Heart left ventricle (tissue), 16 donors: ENCODE measurements at regions not wholly inside any gene's neighbourhood (a gene's known extent, or its start where the extent isn't known, plus 50 kb on each side); places are given as distances from the start of the nearest gene placed in this dataset.

Source experiments
- ATAC-seq, 4 donors: fragments of 200-7000 bp; cut with Tn5 transposase; one replicate each; pipeline ENCODE4 v1.9.1; 2020 to 2022; ENCODE audit warnings: moderate library complexity in 4 of 4, mild to moderate bottlenecking in 3 of 4, moderate number of reproducible peaks in 1 of 4
- DNase-seq, 5 donors: peaks; one replicate each; pipeline ENCODE4 v3.0.0-alpha.2; 2020
- H3K27ac ChIP-seq, 12 donors: fragments of 200-600 bp; sonication (generic) in 4 of 12; one replicate each; pipeline versions ENCODE4 v1.5.0 to v1.8.0; 2016 to 2022; ENCODE audit warnings: mild to moderate bottlenecking in 2 of 12
- H3K27me3 ChIP-seq, 9 donors: fragments of 200-600 bp; sonication (generic) in 2 of 9; one replicate each; pipeline versions ENCODE4 v1.5.1 to v1.8.0; 2016 to 2022; ENCODE audit warnings: mild to moderate bottlenecking in 3 of 9
- H3K36me3 ChIP-seq, 9 donors: fragments of 200-600 bp; sonication (generic) in 2 of 9; one replicate each; pipeline versions ENCODE4 v1.5.0 to v1.8.0; 2018 to 2022; ENCODE audit warnings: mild to moderate bottlenecking in 2 of 9
- H3K4me1 ChIP-seq, 12 donors: fragments of 200-600 bp; sonication (generic) in 4 of 12; one replicate each; pipeline versions ENCODE4 v1.5.0 to v1.8.0; 2016 to 2022; ENCODE audit warnings: mild to moderate bottlenecking in 3 of 12
- H3K4me3 ChIP-seq, 12 donors: fragments of 200-600 bp; sonication (generic) in 4 of 12; one replicate each; pipeline versions ENCODE4 v1.5.0 to v1.8.0; 2017 to 2022; ENCODE audit warnings: mild to moderate bottlenecking in 9 of 12, moderate library complexity in 4 of 12
- H3K9me3 ChIP-seq, 12 donors: fragments of 200-600 bp; sonication (generic) in 4 of 12; one replicate each; pipeline versions ENCODE4 v1.5.0 to v1.8.0; 2016 to 2022; ENCODE audit warnings: mild to moderate bottlenecking in 1 of 12
- POLR2A ChIP-seq, 2 donors: fragments of 450-650 bp; IDR thresholded peaks; one replicate each; pipeline ENCODE4 v1.6.1; 2017; ENCODE audit warnings: antibody characterized with exemption in 2 of 2, mild to moderate bottlenecking in 2 of 2, moderate library complexity in 2 of 2
- WGBS, 4 donors: extraction: QIAGEN DNeasy Blood & Tissue Kit in 2 of 4; methylation state at CpG; one replicate each; pipeline versions ENCODE4 v1.1.5 to v1.1.7; 2013 to 2018; 5-methylcytosine and 5-hydroxymethylcytosine counted together
- intact Hi-C, 10 donors: fragments of 100-400 bp; cut with DNase I; formaldehyde crosslinking; loops; one replicate each; pipeline versions ENCODE4 v1.11.1 to v1.14.2; 2022
- TF ChIP-seq, protein P1 (sequence below), 12 donors: fragments of 200-600 bp; sonication (generic) in 4 of 12; IDR thresholded peaks; one replicate each; pipeline versions ENCODE4 v1.5.0 to v1.8.0; 2018 to 2022; ENCODE audit warnings: antibody characterized with exemption in 12 of 12, mild to moderate bottlenecking in 5 of 12
- donor health status: ischemic (EF 13 %, LVEDD 7.1; RV severe dilation, severe dysfunction).
- donor health status: healthy with polysubstance abuse.
- donor health status: DM: no; HTN: yes; CAD: no.
- donor health status: DM: no; HTN: no; CAD: no.
- donor health status: ischemic (EF 25% LVEDD 6.9; RV normal size, moderate dysfunction).
- donor health status: ischemic (EF 25% LVEDD 5.7; RV mildly dilated, moderate dysfunction).
- donor health status: healthy.
- donor health status: DM: yes; HTN: yes; CAD: no.
- donor health status: ischemic (EF 35%, LVEDD 5.7; RV mildly dilated, moderate dysfunction).
- donor health status: nonischemic (EF 11% LVEDD 7.7; RV severe dilation, severe dysfunction).
- donor health status: DM: yes; HTN: yes; CAD: no.
- donor health status: PGD.
- donor health status: ischemic (EF 29% LVEDD 5.4; RV normal size, mild dysfunction).
- donor health status: nonischemic (EF 23%, LVEDD 6.1; RV moderate dilation, normal function).

DNA sequence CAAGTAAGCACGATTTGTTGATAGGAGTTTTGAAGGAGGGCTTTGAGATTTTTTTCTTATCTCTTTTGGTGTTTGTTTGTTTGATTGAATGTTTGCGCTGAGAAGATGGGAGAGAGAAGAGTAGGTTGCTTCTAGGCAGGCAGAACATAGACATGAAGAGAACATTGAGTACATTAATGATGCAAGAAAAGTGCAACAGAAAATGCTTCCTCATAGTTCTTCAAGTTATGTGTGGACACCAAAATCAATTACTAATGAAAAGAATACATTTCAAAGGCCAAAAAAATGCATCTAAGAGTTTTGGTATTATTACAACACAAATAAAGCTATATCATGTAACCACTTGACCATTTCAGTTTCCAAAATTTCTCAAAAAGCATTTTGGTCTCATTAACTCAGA lies 191.0 kb upstream of the PPARGC1A start:
- H3K4me1 ChIP-seq, result no peaks in the 10 kb centered on the region
- no peaks in the 10 kb centered on the region for H3K36me3 ChIP-seq
- 88 to 93% (median 91%) methylated on average over 2 of the region's 2 CpGs for WGBS, 4 donors
- TF ChIP-seq POLR2A (IDR thresholded peaks at IDR 0.05), result no peak
- TF ChIP-seq, protein P1, sequence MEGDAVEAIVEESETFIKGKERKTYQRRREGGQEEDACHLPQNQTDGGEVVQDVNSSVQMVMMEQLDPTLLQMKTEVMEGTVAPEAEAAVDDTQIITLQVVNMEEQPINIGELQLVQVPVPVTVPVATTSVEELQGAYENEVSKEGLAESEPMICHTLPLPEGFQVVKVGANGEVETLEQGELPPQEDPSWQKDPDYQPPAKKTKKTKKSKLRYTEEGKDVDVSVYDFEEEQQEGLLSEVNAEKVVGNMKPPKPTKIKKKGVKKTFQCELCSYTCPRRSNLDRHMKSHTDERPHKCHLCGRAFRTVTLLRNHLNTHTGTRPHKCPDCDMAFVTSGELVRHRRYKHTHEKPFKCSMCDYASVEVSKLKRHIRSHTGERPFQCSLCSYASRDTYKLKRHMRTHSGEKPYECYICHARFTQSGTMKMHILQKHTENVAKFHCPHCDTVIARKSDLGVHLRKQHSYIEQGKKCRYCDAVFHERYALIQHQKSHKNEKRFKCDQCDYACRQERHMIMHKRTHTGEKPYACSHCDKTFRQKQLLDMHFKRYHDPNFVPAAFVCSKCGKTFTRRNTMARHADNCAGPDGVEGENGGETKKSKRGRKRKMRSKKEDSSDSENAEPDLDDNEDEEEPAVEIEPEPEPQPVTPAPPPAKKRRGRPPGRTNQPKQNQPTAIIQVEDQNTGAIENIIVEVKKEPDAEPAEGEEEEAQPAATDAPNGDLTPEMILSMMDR (IDR thresholded peaks at IDR 0.05), result no peak
- no peaks in the 10 kb centered on the region for H3K27me3 ChIP-seq
- H3K27ac ChIP-seq, result no peak overlapping the region
- H3K4me3 ChIP-seq, result no peak overlapping the region
- ATAC-seq (no peak), DNase-seq (no peak)
- no peaks in the 10 kb centered on the region for H3K9me3 ChIP-seq
- intact Hi-C loops, result no loop called here

DNA sequence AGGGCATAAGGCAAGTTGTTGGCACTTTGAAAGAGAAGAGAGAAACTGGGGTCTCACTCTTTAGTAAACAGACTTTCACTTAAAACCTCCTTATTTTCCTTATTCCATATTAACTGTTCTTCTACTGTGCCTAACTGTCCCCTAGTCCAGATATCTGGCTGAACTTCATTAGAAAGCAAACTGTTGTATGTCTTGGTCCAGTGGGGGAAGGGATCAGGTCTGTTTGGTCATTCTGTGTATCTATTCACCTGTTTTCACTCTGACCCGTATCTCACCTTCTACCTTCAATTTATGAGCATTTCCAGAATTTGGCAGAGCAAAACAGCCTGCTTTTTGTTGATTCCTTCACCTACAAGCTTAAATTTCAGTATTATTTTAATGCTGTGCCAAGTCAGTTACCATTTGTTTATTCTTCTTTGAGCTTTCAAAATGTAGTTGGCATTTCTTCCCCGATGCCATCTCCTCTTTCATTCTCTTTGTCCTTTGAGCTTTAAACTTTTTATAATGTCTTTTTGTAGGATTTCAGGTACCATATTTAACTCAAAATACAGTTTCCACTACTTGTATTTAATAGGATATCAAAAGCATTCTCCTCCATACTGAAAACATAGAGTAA lies 188.6 kb upstream of the PPARGC1A start:
- Histone ChIP-seq H3K27me3 (no peaks in the 10 kb centered on the region), H3K27ac (no peak overlapping the region), H3K4me3 (no peak overlapping the region), H3K36me3 (no peaks in the 10 kb centered on the region), H3K4me1 (no peaks in the 10 kb centered on the region), H3K9me3 (no peaks in the 10 kb centered on the region)
- TF ChIP-seq, protein P1 (IDR thresholded peaks at IDR 0.05), result no peak
- no peak for TF ChIP-seq POLR2A (IDR thresholded peaks at IDR 0.05)
- WGBS, 4 donors, result 90 to 96% (median 94%) methylated on average over 2 of the region's 2 CpGs
- ATAC-seq, result no peak
- DNase-seq, result no peak
- intact Hi-C loops, result no loop called here

DNA sequence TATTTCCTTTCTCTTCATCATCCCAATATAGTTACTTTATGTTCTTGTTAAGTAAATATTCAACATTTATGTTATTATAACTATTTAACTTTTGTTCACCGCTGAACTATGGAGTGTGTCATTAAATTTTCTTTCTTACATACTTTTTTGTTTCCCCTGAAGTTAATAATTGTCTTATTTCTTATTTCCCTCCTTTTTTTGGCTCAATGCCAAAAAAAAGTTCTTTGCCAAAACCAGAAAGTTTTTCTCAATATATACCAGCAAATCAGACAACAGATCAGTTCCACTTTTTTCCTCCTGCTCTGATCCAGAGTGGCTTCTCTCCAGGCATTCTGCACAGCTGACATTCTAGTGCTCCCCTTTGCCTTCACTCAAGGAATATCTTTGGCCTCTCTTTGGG lies 187.0 kb upstream of the PPARGC1A start:
- intact Hi-C loops, result no loop called here
- no peaks in the 10 kb centered on the region for H3K9me3 ChIP-seq

DNA sequence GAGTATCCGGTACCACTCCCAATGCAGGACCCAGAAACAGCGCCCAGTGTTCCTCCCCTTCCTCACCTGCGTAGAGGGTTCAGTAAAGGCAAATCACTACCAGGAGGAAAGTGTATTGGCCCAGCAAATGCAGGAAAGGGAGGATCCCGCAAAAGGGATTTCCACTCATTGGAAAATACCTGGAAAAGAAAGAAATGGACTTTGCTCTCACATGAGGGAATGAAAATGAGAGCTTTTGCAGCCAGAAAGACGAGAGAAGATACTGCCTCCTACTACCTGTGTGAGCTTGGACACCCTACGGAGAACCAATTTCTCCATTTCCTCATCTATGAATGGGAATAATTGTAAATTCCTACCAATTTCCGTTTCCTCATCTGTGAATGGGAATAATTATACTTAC lies 184.1 kb upstream of the PPARGC1A start:
- H3K4me1 ChIP-seq, result no peaks in the 10 kb centered on the region
- no peaks in the 10 kb centered on the region for H3K9me3 ChIP-seq
- intact Hi-C loops, result no loop called here
- DNase-seq, result no peak
- 89 to 93% (median 90%) methylated on average over 7 of the region's 7 CpGs for WGBS, 4 donors
- no peaks in the 10 kb centered on the region for H3K36me3 ChIP-seq
- TF ChIP-seq, protein P1 (IDR thresholded peaks at IDR 0.05), result no peak
- TF ChIP-seq POLR2A (IDR thresholded peaks at IDR 0.05), result no peak
- no peak overlapping the region for H3K27ac ChIP-seq
- no peaks in the 10 kb centered on the region for H3K27me3 ChIP-seq
- no peak overlapping the region for H3K4me3 ChIP-seq
- no peak for ATAC-seq

More for the DNA sequence above, 187.0 kb upstream of the PPARGC1A start:
- no peak overlapping the region for H3K27ac ChIP-seq
- H3K4me3 ChIP-seq, result no peak overlapping the region
- DNase-seq (no peak), ATAC-seq (no peak)
- no peaks in the 10 kb centered on the region for H3K36me3 ChIP-seq
- no peak for TF ChIP-seq POLR2A (IDR thresholded peaks at IDR 0.05)
- TF ChIP-seq, protein P1 (IDR thresholded peaks at IDR 0.05), result no peak
- no peaks in the 10 kb centered on the region for H3K27me3 ChIP-seq
- 89 to 94% (median 92%) methylated on average over 1 of the region's 1 CpG for WGBS, 4 donors
- no peaks in the 10 kb centered on the region for H3K4me1 ChIP-seq
